NB4 (cell line): ENCODE measurements at regions not wholly inside any gene's neighbourhood (a gene's known extent, or its start where the extent isn't known, plus 50 kb on each side); places are given as distances from the start of the nearest gene placed in this dataset.

Experiments used
- DNase-seq: peaks from one replicate; pipeline ENCODE4 v3.0.0; 2010; ENCODE audit warnings: low read depth
- H3K4me3 ChIP-seq: one replicate; pipeline ENCODE4 v1.5.1; 2011; ENCODE audit warnings: mild to moderate bottlenecking, low read depth, low read length, moderate library complexity
- MAX ChIP-seq: IDR thresholded peaks from 2 replicates; pipeline ENCODE4 v1.6.1; 2011; ENCODE audit warnings: low read depth, low read length
- MYC ChIP-seq: IDR thresholded peaks from 2 replicates; pipeline ENCODE4 v1.6.1; 2011; ENCODE audit warnings: low read depth, low read length
- POLR2A ChIP-seq: IDR thresholded peaks from 2 replicates; pipeline ENCODE4 v1.6.1; 2011; ENCODE audit warnings: mild to moderate bottlenecking; ENCODE audit not compliant: insufficient read length; ENCODE audit errors: extremely low read depth
- TF ChIP-seq, protein P1 (sequence below): IDR thresholded peaks from one replicate; pipeline ENCODE4 v1.5.1; 2012; ENCODE audit warnings: low read depth, low read length

DNA sequence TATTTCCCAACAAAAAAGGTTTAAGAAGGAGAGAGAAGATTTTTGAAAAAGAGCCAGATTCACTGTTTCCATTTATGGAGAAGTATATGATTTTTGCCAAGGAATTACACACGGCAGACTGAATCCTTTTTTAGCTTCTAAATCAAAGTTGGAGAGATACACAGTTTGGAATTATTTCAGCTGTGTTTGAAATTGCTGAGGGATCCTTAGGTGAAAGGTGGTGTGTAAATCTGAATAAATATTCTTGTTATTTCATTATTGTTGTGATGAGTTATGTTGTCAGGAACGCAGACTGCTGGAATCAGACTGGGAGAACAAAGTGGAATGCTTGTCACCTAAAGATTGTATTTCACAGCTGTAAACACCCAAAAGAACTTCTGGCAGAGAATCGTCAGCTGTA lies 168.5 kb upstream of the AKIRIN2 start:
- DNase-seq = no peak
- no peak overlapping the region for H3K4me3 ChIP-seq
- no peak for TF ChIP-seq MYC
- TF ChIP-seq, protein P1, sequence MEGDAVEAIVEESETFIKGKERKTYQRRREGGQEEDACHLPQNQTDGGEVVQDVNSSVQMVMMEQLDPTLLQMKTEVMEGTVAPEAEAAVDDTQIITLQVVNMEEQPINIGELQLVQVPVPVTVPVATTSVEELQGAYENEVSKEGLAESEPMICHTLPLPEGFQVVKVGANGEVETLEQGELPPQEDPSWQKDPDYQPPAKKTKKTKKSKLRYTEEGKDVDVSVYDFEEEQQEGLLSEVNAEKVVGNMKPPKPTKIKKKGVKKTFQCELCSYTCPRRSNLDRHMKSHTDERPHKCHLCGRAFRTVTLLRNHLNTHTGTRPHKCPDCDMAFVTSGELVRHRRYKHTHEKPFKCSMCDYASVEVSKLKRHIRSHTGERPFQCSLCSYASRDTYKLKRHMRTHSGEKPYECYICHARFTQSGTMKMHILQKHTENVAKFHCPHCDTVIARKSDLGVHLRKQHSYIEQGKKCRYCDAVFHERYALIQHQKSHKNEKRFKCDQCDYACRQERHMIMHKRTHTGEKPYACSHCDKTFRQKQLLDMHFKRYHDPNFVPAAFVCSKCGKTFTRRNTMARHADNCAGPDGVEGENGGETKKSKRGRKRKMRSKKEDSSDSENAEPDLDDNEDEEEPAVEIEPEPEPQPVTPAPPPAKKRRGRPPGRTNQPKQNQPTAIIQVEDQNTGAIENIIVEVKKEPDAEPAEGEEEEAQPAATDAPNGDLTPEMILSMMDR = no peak
- TF ChIP-seq POLR2A = no peak
- TF ChIP-seq MAX = no peak

DNA sequence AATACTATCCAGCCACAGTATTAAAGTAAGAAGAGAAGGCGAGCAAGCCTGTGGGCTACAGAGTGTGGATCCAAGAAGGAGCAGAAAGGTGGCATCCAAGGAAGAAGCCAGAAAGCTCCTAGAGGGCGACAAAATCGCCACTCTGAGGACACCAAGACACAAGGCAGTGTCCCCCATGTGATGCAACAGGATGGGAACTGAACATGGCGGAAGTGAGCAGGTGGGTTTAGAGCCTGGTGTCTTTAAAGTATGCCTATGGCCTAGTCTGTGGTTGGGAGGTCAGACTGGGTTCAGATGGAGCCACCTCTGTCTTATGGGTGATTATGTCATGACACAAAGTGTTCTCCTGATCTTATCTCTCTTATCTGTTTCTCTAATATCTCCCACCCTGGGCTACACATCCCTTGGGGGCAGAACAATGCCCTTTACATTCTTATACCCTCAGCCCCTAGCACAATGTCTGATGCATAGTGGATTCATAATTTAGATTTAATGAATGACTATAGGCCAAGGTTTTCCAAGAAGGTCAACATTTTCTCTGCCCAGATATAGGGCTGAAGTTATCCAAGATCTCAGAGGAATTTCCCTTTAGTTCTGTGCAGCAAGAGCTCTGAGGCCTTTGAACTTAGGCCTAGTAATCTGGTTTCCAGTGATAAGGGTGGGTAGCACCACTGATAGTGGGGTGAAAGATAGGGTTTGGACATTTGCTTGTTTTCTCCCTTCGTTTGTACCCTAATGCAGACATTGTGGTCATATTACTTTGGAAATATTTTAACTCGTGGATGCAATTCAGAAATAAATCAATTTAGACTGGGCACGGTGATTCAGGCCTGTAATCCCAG lies 167.3 kb upstream of the AKIRIN2 start:
- H3K4me3 ChIP-seq = no peak overlapping the region
- TF ChIP-seq MAX = no peak
- TF ChIP-seq, protein P1 = no peak
- no peak for TF ChIP-seq MYC
- no peak for TF ChIP-seq POLR2A
- peak; percentile 44 for DNase-seq

- TF ChIP-seq, protein P1 = no peak
- TF ChIP-seq MAX (no peak), POLR2A (no peak), MYC (no peak)
- H3K4me3 ChIP-seq = no peak overlapping the region
- no peak for DNase-seq
Observed at GRCh38 chr6:87860902-87861301, 158.9 kb upstream of the AKIRIN2 start.

DNA sequence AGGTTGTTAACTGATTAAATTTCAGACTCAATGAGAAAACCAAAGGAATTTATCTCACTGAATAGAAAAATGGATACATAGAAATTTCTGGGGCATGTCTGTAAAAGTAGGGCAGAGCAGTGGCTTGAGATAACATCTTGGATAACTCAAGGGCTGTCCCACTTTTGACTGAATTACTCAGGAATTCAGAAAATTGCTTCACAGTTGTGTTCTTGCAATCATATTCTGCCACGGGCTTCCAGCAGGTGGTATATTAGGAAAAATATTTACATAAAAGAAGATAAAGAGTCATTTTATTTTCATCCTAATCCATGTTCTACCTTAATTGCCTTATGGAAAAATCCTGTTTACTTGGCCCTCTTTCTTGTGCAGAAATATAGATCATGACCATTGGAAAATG lies 156.4 kb upstream of the AKIRIN2 start:
- no peak for DNase-seq
- no peak overlapping the region for H3K4me3 ChIP-seq
- TF ChIP-seq MAX (no peak), MYC (no peak), POLR2A (no peak)
- TF ChIP-seq, protein P1 = no peak

- no peak for DNase-seq
- no peak overlapping the region for H3K4me3 ChIP-seq
- TF ChIP-seq, protein P1 = no peak
- TF ChIP-seq POLR2A = no peak
- TF ChIP-seq MYC = no peak
- no peak for TF ChIP-seq MAX
Observed at GRCh38 chr6:87851674-87852299, 149.8 kb upstream of the AKIRIN2 start.
